ENCODE measurements at regions not wholly inside any gene's neighbourhood (a gene's known extent, or its start where the extent isn't known, plus 50 kb on each side); places are given as distances from the start of the nearest gene placed in this dataset.
"Not testable (repeated sequence)": the region's sequence is repeated elsewhere in the genome, so short reads cannot be mapped to it uniquely, and the experiment has no call there.

DNA sequence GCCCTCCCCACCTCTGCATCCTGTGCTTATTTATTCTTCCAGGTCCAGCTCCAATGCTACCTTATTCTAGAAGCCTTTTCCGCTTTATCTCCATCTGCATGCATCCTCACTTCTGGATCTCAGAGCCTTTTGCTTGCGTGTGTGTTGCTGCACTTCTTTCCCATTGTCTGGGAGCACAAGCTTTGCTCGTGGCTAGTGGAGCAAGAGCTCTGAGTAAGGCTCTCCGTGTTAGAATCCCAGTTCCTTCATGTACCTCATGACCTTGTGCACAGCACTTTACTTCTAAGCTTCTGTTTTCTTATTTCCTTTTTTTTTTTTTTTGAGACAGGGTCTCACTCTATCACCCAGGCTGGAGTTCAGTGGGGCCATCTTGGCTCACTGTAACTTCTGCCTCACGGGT, 140.0 kb upstream of the POU3F1 start:
- no peak for DNase-seq (ENCODE audit: low read depth)

DNA sequence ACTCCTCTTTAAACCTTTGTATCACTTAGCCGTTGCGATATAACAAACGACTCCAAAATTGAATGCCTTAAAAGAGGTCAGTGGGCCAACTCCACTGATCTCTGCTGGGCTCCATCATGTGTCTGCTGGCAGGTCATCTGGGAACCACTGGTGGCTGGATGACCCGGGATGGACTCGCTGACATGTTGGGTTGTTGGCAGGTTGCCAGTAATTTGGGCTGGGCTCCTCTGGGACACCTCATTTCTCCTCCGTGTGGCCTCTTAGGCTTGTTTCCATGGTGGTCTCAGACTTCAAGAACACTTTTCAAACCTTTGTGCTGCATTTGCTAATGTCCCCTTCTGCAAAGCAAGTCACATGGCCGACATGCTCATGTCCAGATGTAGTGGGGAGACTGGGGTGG, 139.3 kb upstream of the POU3F1 start:
- DNase-seq (ENCODE audit: low read depth): no peak

DNA sequence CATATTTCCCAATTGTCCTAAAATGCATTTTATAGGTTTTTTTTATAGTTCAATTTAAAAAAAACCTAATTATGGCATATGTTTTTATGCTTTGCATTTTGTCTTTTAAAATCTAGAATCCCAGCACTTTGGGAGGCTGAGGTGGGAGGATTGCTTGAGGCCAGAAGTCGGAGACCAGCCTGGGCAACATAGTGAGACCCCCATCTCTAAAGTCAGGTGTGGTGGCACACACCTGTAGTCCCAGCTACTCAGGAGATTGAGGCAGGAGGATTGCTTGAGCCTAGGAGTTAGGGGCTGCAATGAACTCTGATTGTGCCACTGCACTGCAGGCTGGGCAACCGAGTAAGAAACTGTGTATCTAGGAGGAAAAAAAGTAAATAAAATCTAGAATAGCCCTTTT, 137.2 kb upstream of the POU3F1 start:
- DNase-seq (ENCODE audit: low read depth): no peak

DNA sequence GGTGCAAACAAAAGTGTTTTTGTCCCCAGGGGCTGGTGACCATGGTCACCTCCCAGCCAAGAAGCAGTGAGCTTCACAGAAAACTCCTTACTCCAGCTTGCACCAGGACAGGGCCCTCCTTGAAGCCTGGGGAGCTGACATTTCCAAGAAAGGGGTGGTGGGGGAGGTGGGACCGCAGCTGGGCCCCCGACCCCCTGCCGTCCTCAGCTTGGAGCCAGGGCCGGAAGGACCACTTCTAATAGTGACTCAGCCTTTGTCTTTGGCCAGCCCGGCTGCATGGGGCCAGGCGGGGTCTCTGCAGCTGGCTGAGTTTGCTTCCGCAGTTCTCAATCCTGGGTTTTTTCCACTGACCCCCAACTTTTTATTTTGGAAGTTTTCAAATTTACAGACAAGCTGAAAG, 136.5 kb upstream of the POU3F1 start:
- peak; percentile 17 for DNase-seq (ENCODE audit: low read depth)

DNA sequence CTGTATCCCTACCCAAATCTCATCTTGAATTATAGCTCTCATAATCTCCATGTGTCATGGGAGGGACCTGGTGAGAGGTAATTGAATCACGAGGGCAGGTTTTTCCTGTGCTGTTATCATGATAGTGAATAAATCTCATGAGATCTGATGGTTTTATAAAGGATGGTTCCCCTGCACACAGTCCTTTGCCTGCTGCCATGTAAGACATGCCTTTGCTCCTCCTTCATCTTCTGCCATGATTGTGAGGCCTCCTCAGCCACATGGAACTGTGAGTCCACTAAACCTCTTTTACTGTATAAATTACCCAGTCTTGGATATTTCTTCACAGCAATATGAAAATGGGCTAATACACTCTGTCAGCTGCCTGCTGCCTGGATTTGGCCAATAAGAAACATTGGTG, 133.8 kb upstream of the POU3F1 start:
- DNase-seq (ENCODE audit: low read depth): not testable (repeated sequence)

DNA sequence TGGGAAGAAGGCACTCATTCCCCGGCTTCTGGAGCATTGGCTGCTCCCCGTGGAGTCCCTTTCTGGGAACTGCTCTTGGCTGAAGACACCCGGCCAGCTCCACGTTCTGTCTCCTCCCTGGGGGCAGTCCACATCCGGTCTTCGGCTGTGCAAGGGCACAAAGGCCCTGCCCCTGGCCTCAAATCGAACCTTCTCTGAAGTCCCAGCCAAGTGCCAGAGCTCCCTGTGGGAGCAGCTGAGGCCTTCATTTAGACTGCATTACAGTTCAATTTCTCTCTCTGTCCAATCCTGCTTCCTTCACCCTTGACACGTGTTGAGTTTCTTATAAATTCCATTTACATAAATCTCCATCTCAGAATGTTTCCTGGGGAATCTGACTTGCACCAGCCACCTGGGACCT, 132.9 kb upstream of the POU3F1 start:
- no peak for DNase-seq (ENCODE audit: low read depth)

DNA sequence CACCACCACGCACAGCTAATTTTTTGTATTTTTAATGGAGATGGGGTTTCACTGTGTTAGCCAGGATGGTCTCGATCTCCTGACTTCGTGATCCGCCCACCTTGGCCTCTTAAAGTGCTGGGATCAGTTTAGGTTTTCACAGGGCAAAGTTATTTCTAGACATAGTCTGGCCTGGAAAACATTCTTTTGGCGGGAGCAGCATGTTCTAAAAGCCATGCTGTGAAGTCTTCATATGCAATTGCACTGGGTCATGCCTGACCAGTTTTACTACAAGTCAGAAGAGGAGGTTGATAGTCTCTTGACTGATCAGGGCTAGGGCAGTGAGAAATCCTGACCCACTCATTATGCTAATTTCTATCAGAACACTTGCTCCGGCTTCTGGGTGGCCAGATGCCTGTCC, 131.6 kb upstream of the POU3F1 start:
- DNase-seq (ENCODE audit: low read depth): no peak

DNA sequence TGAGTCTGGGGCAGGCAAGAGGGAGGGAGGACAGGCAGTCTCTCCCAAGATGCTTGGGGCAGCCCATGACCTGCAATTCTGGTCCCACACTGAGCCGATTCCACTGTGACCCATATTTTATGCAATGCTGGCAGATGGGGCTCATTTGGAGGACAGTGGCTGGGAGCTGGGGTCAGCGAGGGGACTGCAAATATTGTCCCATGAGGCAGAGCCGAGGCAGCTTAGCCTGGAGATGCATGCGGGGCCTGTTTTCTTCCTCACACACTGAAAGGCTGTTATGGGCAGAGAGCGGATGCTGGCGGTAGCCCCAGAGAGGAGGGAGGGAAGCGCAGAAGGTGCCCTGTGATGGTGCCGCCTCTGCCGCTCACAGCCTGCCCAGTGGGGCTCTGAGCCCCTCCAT, 128.5 kb upstream of the POU3F1 start:
- no peak for DNase-seq (ENCODE audit: low read depth)

DNA sequence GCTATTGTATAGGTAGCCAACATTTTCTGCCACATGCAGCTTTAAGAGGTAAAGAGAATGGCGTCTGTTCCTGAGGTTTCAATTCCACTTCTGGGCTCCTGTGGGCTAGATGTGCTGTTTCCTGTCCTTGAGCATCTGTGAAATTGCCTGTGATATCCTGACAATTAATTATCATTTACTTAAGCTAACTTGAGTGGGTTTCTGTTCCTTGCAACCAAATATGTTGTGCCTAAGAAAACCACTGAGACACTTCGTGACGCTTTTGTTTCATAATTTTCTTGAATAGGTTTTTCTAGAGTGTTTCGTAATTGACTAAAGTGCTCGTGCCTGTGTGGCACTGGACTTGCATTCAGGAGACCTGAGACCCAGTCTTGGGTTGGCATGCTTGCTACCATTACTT, 127.3 kb upstream of the POU3F1 start:
- DNase-seq (ENCODE audit: low read depth): no peak

DNA sequence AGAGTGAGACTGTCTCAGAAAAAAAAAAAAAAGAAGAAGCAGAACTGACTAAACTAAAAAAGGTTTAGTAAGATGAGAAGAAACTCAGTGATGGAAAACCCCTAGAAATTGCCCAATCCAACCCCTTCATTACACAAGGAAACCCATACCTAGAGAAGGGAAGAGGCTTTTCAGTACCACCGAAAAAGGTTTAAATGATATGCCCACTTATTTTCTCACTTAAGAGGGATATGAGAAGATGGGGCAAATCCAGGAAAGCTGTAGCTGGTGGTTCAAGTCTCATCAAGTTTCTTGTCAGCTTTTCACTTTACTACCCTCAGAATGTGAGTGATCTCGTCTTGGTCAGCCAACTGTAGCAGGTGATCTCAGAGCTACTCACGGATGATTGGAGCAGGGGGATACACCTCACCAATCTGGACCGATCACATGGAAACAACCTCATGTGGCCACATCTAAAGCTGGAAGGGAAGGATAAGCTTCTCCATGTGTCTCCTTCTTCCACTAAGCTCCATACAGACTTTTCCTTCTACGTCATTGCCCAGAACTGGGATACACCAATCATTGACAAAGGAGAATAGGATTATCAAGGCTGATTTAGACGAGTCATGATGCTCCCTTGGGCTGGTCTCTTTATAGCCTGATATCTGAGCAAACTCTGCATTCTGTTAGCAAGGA, 126.7 kb upstream of the POU3F1 start:
- DNase-seq (ENCODE audit: low read depth): no peak

DNA sequence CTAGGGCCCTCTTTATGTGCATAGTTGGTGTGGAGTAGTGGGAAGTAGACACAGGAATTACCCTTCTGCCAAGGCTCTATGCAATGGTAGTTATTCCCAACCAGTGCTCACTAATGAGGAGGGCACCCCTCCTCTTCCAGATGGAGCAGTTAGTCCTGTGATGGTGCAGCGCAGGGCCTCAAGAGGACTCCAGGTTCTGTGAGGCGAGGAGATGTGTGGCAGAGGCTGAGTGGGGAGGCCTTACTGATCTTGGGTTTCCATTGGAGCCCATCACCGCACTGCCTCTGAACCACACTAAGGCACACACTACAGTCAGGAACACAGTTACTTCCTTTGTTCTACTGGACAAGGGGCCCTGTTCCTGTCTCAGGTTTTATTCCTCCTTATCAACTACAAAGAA, 122.5 kb upstream of the POU3F1 start:
- DNase-seq (ENCODE audit: low read depth): no peak

DNA sequence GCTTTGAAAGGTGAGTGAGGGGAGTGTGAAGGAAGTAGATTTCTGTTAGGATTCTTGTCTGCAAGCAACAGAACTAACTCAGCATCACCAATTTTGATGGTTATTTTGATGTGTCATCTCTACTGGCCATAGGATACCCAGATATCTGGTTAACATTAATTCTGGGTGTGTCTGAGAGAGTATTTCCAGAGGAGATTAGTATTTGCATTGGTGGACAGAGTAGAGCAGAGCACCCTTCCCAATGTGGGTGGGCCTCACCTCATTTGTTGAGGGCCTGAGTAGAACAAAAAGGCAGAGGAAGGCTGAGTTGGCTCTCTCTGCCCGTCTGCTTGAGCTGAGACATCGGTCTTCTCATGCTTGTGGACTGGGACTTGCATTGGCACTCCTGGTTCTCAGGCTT, 121.8 kb upstream of the POU3F1 start:
- no peak for DNase-seq (ENCODE audit: low read depth)

DNA sequence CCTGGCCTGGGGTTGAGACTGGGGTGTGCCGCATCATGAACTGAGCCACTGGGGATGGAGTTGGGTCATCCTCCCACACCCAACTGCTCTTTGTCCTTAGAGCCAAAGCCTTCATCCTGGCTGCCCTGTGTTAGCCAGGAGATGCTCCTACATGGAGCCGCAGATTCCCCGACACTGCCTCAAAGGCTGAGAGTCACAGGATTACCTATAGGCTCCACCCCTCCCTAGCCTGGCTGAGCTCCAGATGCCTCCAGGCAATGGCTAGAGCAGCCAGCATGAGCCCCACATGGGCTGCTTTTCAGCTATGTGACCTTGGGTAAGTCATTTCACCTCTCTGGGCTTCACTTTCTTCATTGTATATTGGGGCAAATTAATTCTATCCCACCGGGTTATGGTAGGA, 119.9 kb upstream of the POU3F1 start:
- no peak for DNase-seq (ENCODE audit: low read depth)

DNA sequence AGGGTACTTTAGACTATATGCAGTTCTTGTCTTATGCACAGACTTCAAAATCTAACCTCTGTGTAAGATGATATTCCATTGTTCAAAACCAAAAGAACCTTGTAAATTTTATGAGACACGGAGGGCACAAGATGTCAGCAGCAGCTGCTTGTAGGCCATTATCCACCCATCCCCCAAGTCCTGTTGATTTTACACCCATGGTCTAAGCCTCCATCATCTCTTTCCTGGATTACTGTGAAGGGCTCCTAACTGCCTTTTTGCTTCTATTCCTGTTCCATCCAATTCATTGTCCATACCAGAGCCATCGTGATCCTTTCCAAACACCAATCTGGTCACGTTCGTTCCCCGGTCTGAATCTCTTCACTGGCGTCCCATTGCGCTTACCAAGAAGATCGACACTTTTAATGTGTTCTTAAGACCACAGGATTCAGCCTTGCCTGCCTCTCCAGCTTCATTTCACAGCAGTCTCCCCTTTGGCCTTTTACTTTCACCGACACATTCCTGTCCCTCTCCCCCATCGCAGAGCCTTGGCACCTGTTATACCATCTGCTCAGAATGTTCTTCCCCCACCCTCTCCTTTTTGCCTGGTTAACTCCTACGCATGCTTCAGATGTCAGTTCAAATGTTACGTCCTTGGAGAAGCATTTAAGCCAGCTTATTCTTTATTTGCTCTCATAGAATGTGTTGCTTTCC, 107.3 kb upstream of the POU3F1 start:
- no peak for DNase-seq (ENCODE audit: low read depth)

DNA sequence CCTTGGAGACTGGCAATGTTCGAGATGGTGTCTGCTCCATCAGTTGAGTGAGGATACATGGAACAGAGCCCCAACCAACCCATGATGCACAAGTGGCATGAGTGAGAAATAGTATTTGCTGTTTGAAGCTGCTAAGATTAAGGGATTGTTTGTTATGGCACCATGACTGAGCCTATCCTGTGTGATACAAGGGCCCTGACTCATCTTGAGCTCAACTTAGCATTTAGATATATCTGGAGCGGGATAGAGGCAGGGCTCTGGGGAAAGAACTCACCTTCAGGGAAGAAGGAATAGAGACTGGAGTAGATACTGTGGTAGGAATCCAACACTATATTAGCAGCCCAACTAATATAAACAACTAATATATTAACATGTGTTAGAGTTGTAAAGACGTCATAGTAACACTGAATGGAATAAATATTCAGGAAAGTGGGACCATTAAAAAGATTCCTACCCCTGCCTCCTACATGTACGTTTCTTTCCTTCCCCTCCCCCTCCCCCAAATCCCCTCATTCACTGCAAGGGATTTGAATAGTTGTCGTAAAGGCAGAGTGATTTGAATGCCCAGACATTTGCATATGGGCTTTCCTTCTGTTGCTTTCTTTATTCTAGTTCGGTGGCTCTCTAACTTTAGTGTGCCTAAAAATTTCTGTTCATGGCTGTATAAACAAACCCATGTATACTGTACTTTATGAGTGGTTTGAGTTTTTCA, 106.6 kb upstream of the POU3F1 start:
- peak; percentile 33 for DNase-seq (ENCODE audit: low read depth)

DNA sequence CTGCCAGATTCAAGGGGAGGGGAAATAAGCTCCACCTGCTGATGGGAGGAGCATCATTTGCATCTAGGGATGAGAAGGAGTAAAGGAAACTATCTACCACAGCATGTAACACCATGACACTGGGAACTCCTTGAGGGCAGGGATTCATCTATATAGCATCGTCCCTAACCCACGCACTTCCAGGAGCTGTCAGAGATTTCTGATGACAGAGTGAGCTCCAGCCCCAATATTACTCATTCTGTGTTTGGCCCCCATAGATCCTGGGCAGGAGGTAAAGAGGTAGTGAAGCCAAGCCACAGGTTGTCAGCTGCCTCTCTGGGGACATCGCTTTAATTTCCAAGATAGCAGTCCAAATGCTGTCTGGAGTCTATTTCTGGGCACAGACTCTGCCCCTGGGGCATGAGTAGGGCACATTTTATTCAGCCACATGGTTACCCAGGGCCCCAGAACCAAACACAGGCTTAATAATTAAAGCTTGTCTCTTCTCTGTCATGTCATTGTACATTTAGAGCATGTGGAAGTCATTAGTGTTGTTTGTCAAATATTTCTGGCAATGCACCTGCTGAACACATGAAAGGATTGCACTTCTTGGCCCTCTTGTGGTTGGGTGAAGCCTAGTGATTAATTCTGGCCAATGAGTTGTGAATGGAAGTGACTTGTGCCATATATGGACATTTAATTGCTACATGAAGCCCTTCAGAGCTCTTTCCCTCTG, 105.9 kb upstream of the POU3F1 start:
- DNase-seq (ENCODE audit: low read depth): peak; percentile 26

DNA sequence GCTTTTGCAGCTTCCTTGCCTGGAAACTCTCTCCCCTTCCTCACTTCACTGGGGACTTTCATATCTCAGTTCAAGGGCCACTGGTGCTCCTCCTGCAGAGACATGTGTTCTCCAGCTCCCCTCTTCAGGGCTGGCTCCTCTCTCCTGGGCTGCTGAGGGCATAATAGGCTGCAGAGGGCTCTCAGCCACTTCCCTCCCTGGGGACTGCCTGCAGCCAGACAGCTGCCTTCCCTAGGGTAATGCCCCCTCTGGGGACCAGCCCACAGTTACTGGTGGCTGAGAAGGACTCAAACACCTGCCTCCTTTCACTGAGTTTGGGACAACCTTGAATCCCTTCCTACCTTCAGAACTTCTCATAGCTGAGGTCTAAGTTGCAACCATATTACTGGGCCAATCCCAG, 104.8 kb upstream of the POU3F1 start:
- DNase-seq (ENCODE audit: low read depth): no peak

DNA sequence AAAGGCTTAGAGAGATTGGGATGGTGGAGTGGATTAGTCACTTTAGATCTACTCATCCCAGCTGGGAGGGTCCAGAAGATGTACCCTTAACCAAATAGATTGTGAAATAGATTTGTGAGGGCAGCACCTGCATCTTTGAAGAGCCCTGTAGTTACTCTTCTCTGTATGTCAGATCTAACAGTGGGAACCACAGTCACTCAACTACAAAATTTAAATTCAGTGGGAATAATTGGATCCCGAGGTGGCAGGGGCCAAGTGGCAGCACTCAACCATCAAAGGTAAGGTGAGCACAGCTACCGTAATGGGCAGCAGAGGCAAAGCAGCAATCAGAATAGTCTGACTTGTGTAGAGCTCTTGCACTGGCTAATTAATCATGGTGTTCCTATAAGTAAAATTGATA, 99.5 kb upstream of the POU3F1 start:
- not testable (repeated sequence) for DNase-seq (ENCODE audit: low read depth)

DNA sequence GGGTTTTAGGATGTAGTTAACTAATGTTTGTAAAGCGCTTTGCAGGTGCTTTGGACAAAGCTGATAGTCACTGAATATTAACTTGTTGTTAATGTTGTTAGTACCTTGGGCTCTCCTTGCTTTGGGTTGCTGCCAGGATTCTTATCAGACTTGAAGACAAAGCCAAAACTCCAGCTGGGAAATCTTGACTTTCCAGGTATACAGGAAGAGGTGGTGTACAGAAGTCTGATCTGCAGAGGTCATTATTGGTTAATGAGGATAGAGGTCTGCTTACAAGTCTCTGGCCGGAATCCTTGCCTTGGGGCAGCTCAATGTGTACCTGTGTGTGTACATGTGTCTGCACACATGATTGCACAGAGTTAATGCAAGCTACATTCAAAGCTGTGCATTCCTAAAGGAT, 96.0 kb upstream of the POU3F1 start:
- no peak for DNase-seq (ENCODE audit: low read depth)

DNA sequence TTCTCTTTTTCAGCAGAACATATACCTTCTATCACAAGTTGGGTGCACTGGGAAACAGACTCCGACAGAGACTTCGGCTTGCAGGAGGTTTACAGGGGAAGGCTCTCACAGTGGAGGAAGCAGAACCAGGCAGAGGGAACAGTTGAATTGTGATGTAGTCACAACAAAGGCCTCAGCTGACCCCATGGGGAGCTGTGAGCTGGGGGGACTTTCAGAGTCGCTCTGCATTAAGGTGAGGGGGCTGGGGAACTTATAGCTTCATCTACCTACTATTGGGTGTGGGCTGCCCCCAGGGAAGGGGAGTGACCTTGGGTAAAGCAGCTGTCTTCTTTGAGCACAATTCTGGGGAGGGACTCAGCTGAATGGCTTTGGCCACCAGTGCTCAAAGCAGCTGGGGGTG, 94.9 kb upstream of the POU3F1 start:
- DNase-seq (ENCODE audit: low read depth): no peak

DNA sequence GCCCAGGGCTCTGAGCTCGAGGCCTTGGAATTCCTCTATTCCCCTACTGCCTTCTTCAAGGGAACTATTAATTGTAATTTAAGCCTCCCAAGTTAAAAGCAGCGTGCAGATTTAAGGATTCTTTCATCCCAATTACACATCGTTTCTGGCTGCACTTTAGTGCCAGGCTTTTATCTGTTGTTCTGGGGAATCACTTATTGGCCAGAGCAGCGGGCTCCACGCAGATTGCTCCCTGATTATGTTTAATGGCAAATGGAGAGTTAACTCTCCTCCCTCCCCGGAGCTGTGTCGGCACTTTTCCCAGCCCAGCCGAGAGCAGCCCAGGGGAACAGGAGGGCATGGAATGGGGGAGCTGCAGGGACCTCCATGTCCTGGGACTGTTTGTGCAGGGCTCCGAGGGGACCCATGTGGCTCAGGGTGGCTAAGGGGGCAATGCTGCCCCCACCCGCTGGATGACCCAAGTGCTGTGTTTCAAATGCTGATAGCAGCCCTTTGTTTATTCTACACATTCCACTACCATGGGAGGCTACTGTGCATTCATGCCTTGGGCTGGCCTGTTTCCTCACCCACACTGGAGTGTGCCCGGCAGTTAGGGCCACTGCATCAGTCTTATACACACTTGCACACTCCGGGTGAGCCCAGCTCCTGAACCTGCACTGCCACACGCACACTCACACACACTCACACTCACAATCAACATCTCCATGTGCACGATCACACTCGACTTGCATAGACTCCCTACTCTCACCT, 93.3 kb upstream of the POU3F1 start:
- peak; percentile 63 for DNase-seq (ENCODE audit: low read depth)
